Mesenchymal stem cell (in vitro differentiated cells and primary cell): ENCODE measurements at regions not wholly inside any gene's neighbourhood (a gene's known extent, or its start where the extent isn't known, plus 50 kb on each side); places are given as distances from the start of the nearest gene placed in this dataset.
"Not testable (repeated sequence)": the region's sequence is repeated elsewhere in the genome, so short reads cannot be mapped to it uniquely, and the experiment has no call there.

Source experiments
- DNase-seq: peaks from one replicate; pipeline ENCODE4 v3.0.0-alpha.2; 2013
- H2AFZ ChIP-seq: one replicate; pipeline ENCODE4 v1.6.1; 2013; ENCODE audit warnings: low read depth, mild to moderate bottlenecking, control low read depth, inconsistent platforms, low read length, moderate library complexity
- H2AK5ac ChIP-seq: 2 replicates; pipeline ENCODE4 v1.6.1; 2013; ENCODE audit warnings: low read length, moderate library complexity, mild to moderate bottlenecking, inconsistent platforms; ENCODE audit not compliant: severe bottlenecking
- H2BK120ac ChIP-seq: one replicate; pipeline ENCODE4 v1.6.1; 2013; ENCODE audit warnings: low read depth, mild to moderate bottlenecking, inconsistent platforms, low read length, moderate library complexity
- H2BK12ac ChIP-seq, 2 experiments: one replicate each; pipeline ENCODE4 v1.6.1; 2013; ENCODE audit warnings: inconsistent platforms in 2 of 2, low read length in 2 of 2, mild to moderate bottlenecking in 2 of 2, moderate library complexity in 2 of 2, control low read depth in 1 of 2
- H2BK15ac ChIP-seq: one replicate; pipeline ENCODE4 v1.6.1; 2013; ENCODE audit warnings: mild to moderate bottlenecking, low read depth, inconsistent platforms; ENCODE audit not compliant: poor library complexity, severe bottlenecking
- H2BK5ac ChIP-seq: 2 replicates; pipeline ENCODE4 v1.6.1; 2013; ENCODE audit warnings: low read depth, mild to moderate bottlenecking, low read length, control low read depth, inconsistent platforms; ENCODE audit not compliant: poor library complexity, severe bottlenecking
- H3K14ac ChIP-seq, 2 experiments: one replicate each; pipeline ENCODE4 v1.6.1; 2013; ENCODE audit warnings: inconsistent platforms in 2 of 2, low read length in 2 of 2, control low read depth in 1 of 2, mild to moderate bottlenecking in 1 of 2, moderate library complexity in 1 of 2
- H3K18ac ChIP-seq, 2 experiments: one replicate each; pipeline ENCODE4 v1.6.1; 2013; ENCODE audit warnings: inconsistent platforms in 2 of 2, low read length in 2 of 2, control low read depth in 1 of 2, low read depth in 1 of 2, mild to moderate bottlenecking in 1 of 2
- H3K23ac ChIP-seq, 2 experiments: one replicate each; pipeline ENCODE4 v1.6.1; 2013; ENCODE audit warnings: inconsistent platforms in 2 of 2, low read length in 2 of 2, mild to moderate bottlenecking in 2 of 2, moderate library complexity in 2 of 2, control low read depth in 1 of 2
- H3K27ac ChIP-seq: 2 replicates; pipeline ENCODE4 v1.5.1; 2013; ENCODE audit warnings: mild to moderate bottlenecking, moderate library complexity, low read length, control low read depth, inconsistent platforms; ENCODE audit not compliant: poor library complexity, severe bottlenecking
- H3K27me3 ChIP-seq, 2 experiments: 2 replicates each; pipeline versions ENCODE4 v1.6.1 to v1.7.0; 2013; ENCODE audit warnings: low read length in 2 of 2, mild to moderate bottlenecking in 2 of 2, moderate library complexity in 2 of 2, control low read depth in 1 of 2, inconsistent platforms in 1 of 2; ENCODE audit not compliant: control insufficient read depth in 1 of 2, insufficient read depth in 1 of 2
- H3K36me3 ChIP-seq, 2 experiments: 2 replicates each; pipeline versions ENCODE4 v1.6.1 to v1.7.0; 2013; ENCODE audit warnings: low read length in 2 of 2, control low read depth in 1 of 2, inconsistent platforms in 1 of 2, low read depth in 1 of 2, mild to moderate bottlenecking in 1 of 2; ENCODE audit not compliant: insufficient read depth in 2 of 2, control insufficient read depth in 1 of 2
- H3K4ac ChIP-seq, 2 experiments: one replicate each; pipeline ENCODE4 v1.6.1; 2013; ENCODE audit warnings: inconsistent platforms in 2 of 2, low read length in 2 of 2, mild to moderate bottlenecking in 2 of 2, moderate library complexity in 2 of 2, control low read depth in 1 of 2, low read depth in 1 of 2
- H3K4me1 ChIP-seq: 2 replicates; pipeline ENCODE4 v1.6.1; 2013; ENCODE audit warnings: low read depth, low read length, control low read depth; ENCODE audit not compliant: control insufficient read depth, insufficient read depth
- H3K4me2 ChIP-seq: 2 replicates; pipeline ENCODE4 v1.6.1; 2013; ENCODE audit warnings: low read length, mild to moderate bottlenecking, inconsistent platforms; ENCODE audit not compliant: poor library complexity, severe bottlenecking
- H3K4me3 ChIP-seq, 2 experiments: 2 replicates each; pipeline versions ENCODE4 v1.5.1 to v1.7.0; 2013; ENCODE audit warnings: low read length in 2 of 2, mild to moderate bottlenecking in 2 of 2, control low read depth in 1 of 2, low read depth in 1 of 2; ENCODE audit not compliant: insufficient read depth in 1 of 2
- H3K79me1 ChIP-seq: replicated peaks from 2 replicates; pipeline ENCODE4 v1.6.1; 2013; ENCODE audit warnings: mild to moderate bottlenecking, control low read depth, low read length, inconsistent platforms; ENCODE audit not compliant: poor library complexity, severe bottlenecking
- H3K9ac ChIP-seq: 2 replicates; pipeline ENCODE4 v1.7.0; 2013; ENCODE audit warnings: mild to moderate bottlenecking, low read length, moderate library complexity
- H3K9me3 ChIP-seq: 2 replicates; pipeline ENCODE4 v1.7.0; 2013; ENCODE audit warnings: mild to moderate bottlenecking, low read length; ENCODE audit not compliant: control insufficient read depth
- H4K8ac ChIP-seq: one replicate; pipeline ENCODE4 v1.6.1; 2013; ENCODE audit warnings: inconsistent platforms, mild to moderate bottlenecking, low read length, moderate library complexity
- H4K91ac ChIP-seq: one replicate; pipeline ENCODE4 v1.6.1; 2013; ENCODE audit warnings: mild to moderate bottlenecking, low read length, inconsistent platforms
- WGBS: methylation state at CpG from one replicate; pipeline ENCODE4 v1.1.7; 2013; ENCODE audit warnings: mixed read lengths; 5-methylcytosine and 5-hydroxymethylcytosine counted together

GRCh38 chr21:14055746-14056515 is 154.8 kb downstream of the LIPI start:
- not testable (repeated sequence) for H2BK12ac ChIP-seq, H2BK120ac ChIP-seq, H3K4me3 ChIP-seq, H3K27me3 ChIP-seq, H3K4me2 ChIP-seq, H3K9ac ChIP-seq, H2AFZ ChIP-seq, H4K8ac ChIP-seq, H3K4ac ChIP-seq, H3K4me1 ChIP-seq, H3K27ac ChIP-seq, H3K23ac ChIP-seq, H2BK5ac ChIP-seq, H3K18ac ChIP-seq, H2AK5ac ChIP-seq, H3K9me3 ChIP-seq, DNase-seq, H2BK15ac ChIP-seq, H4K91ac ChIP-seq, H3K36me3 ChIP-seq
- 99% methylated on average over 6 of the region's 6 CpGs for WGBS
- H3K79me1 ChIP-seq: peaks cover 26% of the 10 kb centered on the region
- peak overlapping the region in 1 of 2 experiments; percentile 87 for H3K14ac ChIP-seq

GRCh38 chr21:14054682-14055081 is 156.1 kb downstream of the LIPI start:
- Histone ChIP-seq H2BK120ac (no peak overlapping the region), H3K27ac (no peak overlapping the region), H2AK5ac (no peak overlapping the region), H3K79me1 (peaks cover 23% of the 10 kb centered on the region), H3K9ac (no peak overlapping the region), H3K36me3 (peaks cover 0 to 3% of the 10 kb centered on the region in 2 experiments), H2AFZ (no peak overlapping the region), H3K23ac (no peak overlapping the region), H3K4me1 (peaks cover 8% of the 10 kb centered on the region), H2BK15ac (no peak overlapping the region), H4K91ac (peak overlapping the region; percentile 62), H4K8ac (peak overlapping the region; percentile 46), H3K4me2 (no peak overlapping the region), H3K4me3 (no peak overlapping the region), H3K27me3 (no peaks in the 10 kb centered on the region), H3K18ac (no peak overlapping the region), H3K14ac (no peak overlapping the region), H2BK12ac (no peak overlapping the region), H3K4ac (no peak overlapping the region), H3K9me3 (no peaks in the 10 kb centered on the region), H2BK5ac (no peak overlapping the region)
- WGBS: 97% methylated on average over 3 of the region's 3 CpGs
- no peak for DNase-seq

- no peak overlapping the region for H3K9ac ChIP-seq
- 100% methylated on average over 1 of the region's 1 CpG for WGBS
- no peak overlapping the region for H3K14ac ChIP-seq
- no peak overlapping the region for H2BK12ac ChIP-seq
- no peak overlapping the region for H3K4ac ChIP-seq
- no peak overlapping the region for H3K27ac ChIP-seq
- H3K79me1 ChIP-seq: peaks cover 14% of the 10 kb centered on the region
- no peak overlapping the region for H2AFZ ChIP-seq
- no peak for DNase-seq
- no peak overlapping the region for H3K23ac ChIP-seq
- H4K91ac ChIP-seq: no peak overlapping the region
- H3K4me1 ChIP-seq: no peaks in the 10 kb centered on the region
- no peaks in the 10 kb centered on the region for H3K36me3 ChIP-seq
- H2BK15ac ChIP-seq: no peak overlapping the region
- H4K8ac ChIP-seq: no peak overlapping the region
- no peak overlapping the region for H3K4me2 ChIP-seq
- H3K18ac ChIP-seq: no peak overlapping the region
- no peak overlapping the region for H3K4me3 ChIP-seq
- H2AK5ac ChIP-seq: no peak overlapping the region
- no peaks in the 10 kb centered on the region for H3K27me3 ChIP-seq
- H2BK120ac ChIP-seq: no peak overlapping the region
- H2BK5ac ChIP-seq: no peak overlapping the region
- no peaks in the 10 kb centered on the region for H3K9me3 ChIP-seq
Measured at GRCh38 chr21:14050121-14050520, 160.6 kb downstream of the LIPI start.

GRCh38 chr21:14046401-14046800 is 164.4 kb downstream of the LIPI start:
- Histone ChIP-seq H3K79me1 (peaks cover 13% of the 10 kb centered on the region), H2AFZ (no peak overlapping the region), H2BK120ac (no peak overlapping the region), H3K4me2 (no peak overlapping the region), H2BK15ac (no peak overlapping the region), H2AK5ac (no peak overlapping the region), H3K18ac (no peak overlapping the region), H3K4me1 (no peaks in the 10 kb centered on the region), H3K27ac (no peak overlapping the region), H3K27me3 (no peaks in the 10 kb centered on the region), H3K4ac (no peak overlapping the region), H3K14ac (no peak overlapping the region), H4K91ac (no peak overlapping the region), H3K9ac (no peak overlapping the region), H3K4me3 (no peak overlapping the region), H4K8ac (no peak overlapping the region), H3K9me3 (no peaks in the 10 kb centered on the region), H2BK5ac (no peak overlapping the region), H2BK12ac (no peak overlapping the region), H3K23ac (no peak overlapping the region), H3K36me3 (no peaks in the 10 kb centered on the region)
- DNase-seq: no peak
